ENCODE measurements at regions not wholly inside any gene's neighbourhood (a gene's known extent, or its start where the extent isn't known, plus 50 kb on each side); places are given as distances from the start of the nearest gene placed in this dataset.

DNA sequence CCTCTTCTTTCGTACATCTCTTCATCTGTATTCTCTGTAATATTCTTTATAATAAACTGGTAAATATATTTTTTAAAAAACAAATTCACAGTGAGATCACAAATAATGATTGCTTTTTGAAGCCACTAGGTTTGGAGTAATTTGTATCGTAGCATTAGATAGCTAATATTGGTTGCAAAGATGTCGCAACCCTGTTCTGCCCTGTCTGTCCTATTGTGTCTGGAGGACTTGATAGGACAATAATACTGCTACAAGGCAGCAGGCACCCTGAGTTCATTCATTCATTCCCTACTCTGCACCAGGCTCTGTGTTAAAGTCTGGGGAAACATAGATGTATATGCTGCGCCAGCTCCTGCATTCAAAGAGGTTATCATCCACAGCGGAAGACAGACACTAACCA lies 206.7 kb upstream of the KLF4 start:
- TF ChIP-seq, protein P1, sequence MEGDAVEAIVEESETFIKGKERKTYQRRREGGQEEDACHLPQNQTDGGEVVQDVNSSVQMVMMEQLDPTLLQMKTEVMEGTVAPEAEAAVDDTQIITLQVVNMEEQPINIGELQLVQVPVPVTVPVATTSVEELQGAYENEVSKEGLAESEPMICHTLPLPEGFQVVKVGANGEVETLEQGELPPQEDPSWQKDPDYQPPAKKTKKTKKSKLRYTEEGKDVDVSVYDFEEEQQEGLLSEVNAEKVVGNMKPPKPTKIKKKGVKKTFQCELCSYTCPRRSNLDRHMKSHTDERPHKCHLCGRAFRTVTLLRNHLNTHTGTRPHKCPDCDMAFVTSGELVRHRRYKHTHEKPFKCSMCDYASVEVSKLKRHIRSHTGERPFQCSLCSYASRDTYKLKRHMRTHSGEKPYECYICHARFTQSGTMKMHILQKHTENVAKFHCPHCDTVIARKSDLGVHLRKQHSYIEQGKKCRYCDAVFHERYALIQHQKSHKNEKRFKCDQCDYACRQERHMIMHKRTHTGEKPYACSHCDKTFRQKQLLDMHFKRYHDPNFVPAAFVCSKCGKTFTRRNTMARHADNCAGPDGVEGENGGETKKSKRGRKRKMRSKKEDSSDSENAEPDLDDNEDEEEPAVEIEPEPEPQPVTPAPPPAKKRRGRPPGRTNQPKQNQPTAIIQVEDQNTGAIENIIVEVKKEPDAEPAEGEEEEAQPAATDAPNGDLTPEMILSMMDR (conservative IDR thresholded peaks at IDR 0.05; ENCODE audit: low read length) = no peak
- TF ChIP-seq EZH2phosphoT487 (IDR thresholded peaks at IDR 0.05; ENCODE audit: borderline replicate concordance) = no peak

Measured in Loucy (cell line).